SK-N-SH (cell line): ENCODE measurements at regions not wholly inside any gene's neighbourhood (a gene's known extent, or its start where the extent isn't known, plus 50 kb on each side); places are given as distances from the start of the nearest gene placed in this dataset.

Experiments used
- CTCF ChIA-PET: fragments of 300-600, 350-600 bp; formaldehyde crosslinking; extraction: SDS; loops from one replicate; lab custom pipeline; 2021; lab: Yijun Ruan, JAX
- POLR2A ChIA-PET: fragments of 350-600 bp; sonication (Branson Sonifier 250); formaldehyde crosslinking; extraction: SDS; loops from one replicate; lab custom pipeline; 2020; ENCODE audit warnings: antibody characterized with exemption, inconsistent platforms; lab: Yijun Ruan, JAX
- DNase-seq: peaks from one replicate; pipeline ENCODE4 v3.0.0; 2012
- H2AFZ ChIP-seq: fragments of 200-600 bp; sonication (generic); 2 replicates; pipeline ENCODE4 v1.8.1; 2016; ENCODE audit warnings: antibody characterized with exemption, mild to moderate bottlenecking, low read depth
- H3F3A ChIP-seq: fragments of 200-600 bp; sonication (generic); replicated peaks from 2 replicates; pipeline ENCODE3; 2016; ENCODE audit warnings: antibody characterized with exemption, mild to moderate bottlenecking; ENCODE audit not compliant: insufficient read depth
- H3K27ac ChIP-seq, 2 experiments: fragments of 200-500 bp in 1 of 2; fragments of 200-600 bp in 1 of 2; sonication (Bioruptor generic) in 1 of 2; sonication (generic), shearing (Covaris generic) in 1 of 2; 2 replicates each; pipeline versions ENCODE4 v1.5.1 to v1.6.1; 2014 to 2016; ENCODE audit warnings: low read depth in 2 of 2, inconsistent platforms in 1 of 2, low read length in 1 of 2, mild to moderate bottlenecking in 1 of 2, mixed read lengths in 1 of 2
- H3K27me3 ChIP-seq: fragments of 200-600 bp; sonication (generic), shearing (Covaris generic); 2 replicates; pipeline ENCODE4 v1.6.1; 2016; ENCODE audit warnings: mixed run types; ENCODE audit not compliant: insufficient read depth
- H3K36me3 ChIP-seq, 2 experiments: fragments of 200-500 bp in 1 of 2; fragments of 200-600 bp in 1 of 2; sonication (Bioruptor generic) in 1 of 2; sonication (generic) in 1 of 2; replicated peaks in 1 of 2; 2 replicates each; pipeline versions ENCODE3 to v1.5.1; 2014 to 2016; ENCODE audit warnings: low read length in 1 of 2, mild to moderate bottlenecking in 1 of 2; ENCODE audit not compliant: insufficient read depth in 2 of 2, control insufficient read depth in 1 of 2
- H3K4me1 ChIP-seq, 2 experiments: fragments of 200-500 bp in 1 of 2; fragments of 200-600 bp in 1 of 2; sonication (Bioruptor generic) in 1 of 2; sonication (generic), shearing (Covaris generic) in 1 of 2; 2 replicates each; pipeline versions ENCODE4 v1.5.1 to v1.6.1; 2014 to 2016; ENCODE audit warnings: low read depth in 1 of 2, low read length in 1 of 2, mixed run types in 1 of 2; ENCODE audit not compliant: insufficient read depth in 2 of 2, control insufficient read depth in 1 of 2
- H3K4me2 ChIP-seq: fragments of 200-600 bp; sonication (generic), shearing (Covaris generic); 2 replicates; pipeline ENCODE4 v1.6.1; 2017; ENCODE audit warnings: mixed run types
- H3K4me3 ChIP-seq, 2 experiments: fragments of 200-500 bp in 1 of 2; fragments of 200-600 bp in 1 of 2; sonication (Bioruptor generic) in 1 of 2; sonication (generic), shearing (Covaris generic) in 1 of 2; 2 replicates each; pipeline versions ENCODE4 v1.5.1 to v1.8.1; 2014 to 2016; ENCODE audit warnings: low read depth in 2 of 2, inconsistent platforms in 1 of 2, low read length in 1 of 2, mild to moderate bottlenecking in 1 of 2, mixed read lengths in 1 of 2, moderate library complexity in 1 of 2
- H3K79me2 ChIP-seq: fragments of 200-600 bp; sonication (generic); 2 replicates; pipeline ENCODE4 v1.8.1; 2017; ENCODE audit warnings: mild to moderate bottlenecking; ENCODE audit not compliant: insufficient read depth
- H3K9ac ChIP-seq: fragments of 200-600 bp; sonication (generic); 2 replicates; pipeline ENCODE4 v1.6.1; 2017; ENCODE audit warnings: mixed run types
- H3K9me2 ChIP-seq: fragments of 200-600 bp; sonication (generic); 2 replicates; pipeline ENCODE4 v1.6.1; 2017; ENCODE audit warnings: mixed run types
- H3K9me3 ChIP-seq: fragments of 200-600 bp; sonication (generic); 2 replicates; pipeline ENCODE4 v1.6.1; 2017; ENCODE audit warnings: mixed run types, mild to moderate bottlenecking, moderate library complexity
- H4K20me1 ChIP-seq: fragments of 200-600 bp; sonication (generic); 2 replicates; pipeline ENCODE4 v1.6.1; 2017; ENCODE audit warnings: mild to moderate bottlenecking, mixed run types; ENCODE audit not compliant: insufficient read depth
- CHD2 ChIP-seq: fragments of 150-350 bp; IDR thresholded peaks from 2 replicates; pipeline ENCODE4 v1.6.1; 2018; ENCODE audit warnings: low read length; ENCODE audit not compliant: partially characterized antibody
- ELF1 ChIP-seq: IDR thresholded peaks from 2 replicates; pipeline ENCODE4 v1.4.0; 2012
- EZH2phosphoT487 ChIP-seq: fragments of 200-600 bp; sonication (generic); IDR thresholded peaks from 2 replicates; pipeline ENCODE4 v1.6.1; 2017; ENCODE audit warnings: low read depth, mixed run types, mild to moderate bottlenecking, antibody characterized with exemption, moderate library complexity, borderline replicate concordance
- FOXJ3 ChIP-seq: sonication (generic); formaldehyde crosslinking; IDR thresholded peaks from 2 replicates; pipeline ENCODE4 v1.5.1; 2020; ENCODE audit warnings: mild to moderate bottlenecking, missing genetic modification reagents
- FOXM1 ChIP-seq: IDR thresholded peaks from 2 replicates; pipeline ENCODE4 v1.4.0; 2012; ENCODE audit warnings: low read depth, mild to moderate bottlenecking
- GATA2 ChIP-seq: sonication (generic); formaldehyde crosslinking; IDR thresholded peaks from 2 replicates; pipeline ENCODE4 v1.5.0; 2020; ENCODE audit warnings: mild to moderate bottlenecking, missing genetic modification reagents
- JUND ChIP-seq: IDR thresholded peaks from 2 replicates; pipeline ENCODE4 v1.4.0; 2012
- MAX ChIP-seq: IDR thresholded peaks from 2 replicates; pipeline ENCODE4 v1.4.0; 2012; ENCODE audit warnings: low read depth
- POLR2AphosphoS5 ChIP-seq: IDR thresholded peaks from 2 replicates; pipeline ENCODE4 v1.6.1; 2012; ENCODE audit warnings: low read depth, low read length
- RAD21 ChIP-seq: IDR thresholded peaks from 2 replicates; pipeline ENCODE4 v1.6.1; 2012; ENCODE audit warnings: mild to moderate bottlenecking, low read length
- RCOR1 ChIP-seq: fragments of 150-350 bp; IDR thresholded peaks from 2 replicates; pipeline ENCODE4 v1.6.1; 2017; ENCODE audit warnings: antibody characterized with exemption, low read length
- REST ChIP-seq: IDR thresholded peaks from 2 replicates; pipeline ENCODE4 v1.6.1; 2012; ENCODE audit warnings: mild to moderate bottlenecking, low read depth, low read length, moderate library complexity
- SIN3A ChIP-seq: IDR thresholded peaks from 2 replicates; pipeline ENCODE4 v1.6.1; 2012; ENCODE audit warnings: low read depth, mild to moderate bottlenecking, low read length, moderate library complexity, borderline replicate concordance
- USF1 ChIP-seq: IDR thresholded peaks from 2 replicates; pipeline ENCODE4 v1.4.0; 2012; ENCODE audit warnings: low read depth, borderline replicate concordance
- WGBS: methylation state at CpG from one replicate; pipeline ENCODE4 v1.1.6; 2017; ENCODE audit warnings: low lambda C conversion rate; 5-methylcytosine and 5-hydroxymethylcytosine counted together
- TF ChIP-seq, protein P1 (sequence below): fragments of 200-600 bp; sonication (generic); IDR thresholded peaks from 2 replicates; pipeline ENCODE4 v1.6.1; 2017; ENCODE audit warnings: antibody characterized with exemption, mild to moderate bottlenecking, moderate library complexity

DNA sequence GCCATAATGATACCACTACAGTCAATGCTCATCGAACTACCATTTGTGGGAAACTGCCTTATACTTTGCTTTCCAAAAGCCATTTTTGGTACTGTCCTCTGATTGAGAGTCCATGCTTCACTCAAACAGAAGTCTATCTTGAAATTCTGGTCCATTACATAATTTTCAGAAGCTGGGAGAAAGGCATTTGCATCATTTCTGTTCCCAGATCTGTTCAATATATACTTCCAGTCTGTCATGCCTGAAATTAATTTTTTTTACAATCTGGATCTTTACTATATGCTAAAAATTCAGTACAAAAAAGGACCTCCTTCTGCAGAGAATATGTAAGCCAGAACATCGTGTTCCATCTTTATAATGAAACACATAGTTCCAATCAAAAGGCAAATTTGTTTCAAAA lies 528.9 kb upstream of the MEF2C start:
- Histone ChIP-seq H3K9me3 (no peaks in the 10 kb centered on the region), H3K4me1 (no peaks in the 10 kb centered on the region), H3K9ac (no peak overlapping the region), H3K9me2 (0 out of 2 replicates have a peak, but pooled peaks cover 3% of the 10 kb centered on the region), H3K4me3 (no peak overlapping the region), H3F3A (no peaks in the 10 kb centered on the region), H2AFZ (no peak overlapping the region), H3K79me2 (no peaks in the 10 kb centered on the region), H3K36me3 (no peaks in the 10 kb centered on the region), H3K4me2 (no peak overlapping the region), H3K27ac (no peak overlapping the region), H3K27me3 (no peaks in the 10 kb centered on the region), H4K20me1 (no peaks in the 10 kb centered on the region)
- POLR2A ChIA-PET = no interaction called here
- 60% methylated on average over 2 of the region's 2 CpGs for WGBS
- CTCF ChIA-PET = interaction anchor here (1.5 kb wide), 1 partner anchor 9 kb away, joined by 3 read pairs; no protein-coding TSS in a partner anchor
- TF ChIP-seq EZH2phosphoT487 (no peak), RAD21 (no peak), ELF1 (no peak), JUND (no peak), FOXM1 (no peak), CHD2 (no peak), GATA2 (CRISPR knock-in tag) (no peak), MAX (no peak)
- TF ChIP-seq, protein P1, sequence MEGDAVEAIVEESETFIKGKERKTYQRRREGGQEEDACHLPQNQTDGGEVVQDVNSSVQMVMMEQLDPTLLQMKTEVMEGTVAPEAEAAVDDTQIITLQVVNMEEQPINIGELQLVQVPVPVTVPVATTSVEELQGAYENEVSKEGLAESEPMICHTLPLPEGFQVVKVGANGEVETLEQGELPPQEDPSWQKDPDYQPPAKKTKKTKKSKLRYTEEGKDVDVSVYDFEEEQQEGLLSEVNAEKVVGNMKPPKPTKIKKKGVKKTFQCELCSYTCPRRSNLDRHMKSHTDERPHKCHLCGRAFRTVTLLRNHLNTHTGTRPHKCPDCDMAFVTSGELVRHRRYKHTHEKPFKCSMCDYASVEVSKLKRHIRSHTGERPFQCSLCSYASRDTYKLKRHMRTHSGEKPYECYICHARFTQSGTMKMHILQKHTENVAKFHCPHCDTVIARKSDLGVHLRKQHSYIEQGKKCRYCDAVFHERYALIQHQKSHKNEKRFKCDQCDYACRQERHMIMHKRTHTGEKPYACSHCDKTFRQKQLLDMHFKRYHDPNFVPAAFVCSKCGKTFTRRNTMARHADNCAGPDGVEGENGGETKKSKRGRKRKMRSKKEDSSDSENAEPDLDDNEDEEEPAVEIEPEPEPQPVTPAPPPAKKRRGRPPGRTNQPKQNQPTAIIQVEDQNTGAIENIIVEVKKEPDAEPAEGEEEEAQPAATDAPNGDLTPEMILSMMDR = no peak
- DNase-seq = no peak

- no peak for DNase-seq
- Histone ChIP-seq H3K27me3 (no peaks in the 10 kb centered on the region), H3K9ac (no peak overlapping the region), H3K79me2 (no peaks in the 10 kb centered on the region), H3K4me3 (no peak overlapping the region), H3F3A (no peaks in the 10 kb centered on the region), H3K27ac (no peak overlapping the region), H4K20me1 (no peaks in the 10 kb centered on the region), H3K4me1 (no peaks in the 10 kb centered on the region), H2AFZ (no peak overlapping the region), H3K9me3 (no peaks in the 10 kb centered on the region), H3K9me2 (no peaks in the 10 kb centered on the region), H3K4me2 (no peak overlapping the region), H3K36me3 (no peaks in the 10 kb centered on the region)
- ChIA-PET POLR2A (no interaction called here), CTCF (no interaction called here)
- WGBS = 68% methylated on average over 3 of the region's 3 CpGs
- TF ChIP-seq REST (no peak), EZH2phosphoT487 (no peak), RCOR1 (no peak), POLR2AphosphoS5 (no peak), SIN3A (no peak), USF1 (no peak), FOXJ3 (CRISPR knock-in tag) (no peak), JUND (no peak)
Measured at GRCh38 chr5:89407054-89407453, 524.1 kb upstream of the MEF2C start.
